ENCODE measurements at regions not wholly inside any gene's neighbourhood (a gene's known extent, or its start where the extent isn't known, plus 50 kb on each side); places are given as distances from the start of the nearest gene placed in this dataset.

GRCh38 chr2:123153041-123153440 is 872.0 kb upstream of the CNTNAP5 start:
- no peak for ATAC-seq
- intact Hi-C loops (cut with DNase I) = no loop called here
- Histone ChIP-seq H3K27me3 (no peaks in the 10 kb centered on the region), H3K4me3 (no peak overlapping the region), H3K36me3 (no peaks in the 10 kb centered on the region), H3K4me1 (no peaks in the 10 kb centered on the region), H3K27ac (no peak overlapping the region), H3K9me3 (no peaks in the 10 kb centered on the region)
- TF ChIP-seq CTCF (IDR thresholded peaks at IDR 0.05) = no peak
- DNase-seq = no peak
- FAIRE-seq = no peak
- 13 to 35% methylated on average over 1 of the region's 1 CpG for WGBS, 2 donors

DNA sequence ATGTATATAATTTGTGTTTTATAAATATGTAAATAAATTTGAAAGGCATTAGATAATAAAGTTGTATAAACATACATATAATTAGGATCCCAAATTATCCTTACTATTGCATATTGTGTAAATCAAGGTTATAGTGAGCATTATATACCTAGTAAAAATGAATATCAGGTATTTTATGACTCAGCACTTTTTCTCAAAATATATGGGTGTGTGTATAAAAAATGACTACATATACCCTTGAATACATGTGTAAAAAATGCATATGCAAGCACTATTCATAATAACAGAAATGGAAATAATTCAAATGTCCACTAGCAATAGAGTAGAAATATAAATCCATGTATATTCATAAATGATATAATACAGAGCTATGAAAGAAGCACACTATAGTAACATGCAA is 870.9 kb upstream of the CNTNAP5 start:
- no peak overlapping the region for H3K4me3 ChIP-seq
- no peak for ATAC-seq
- no peaks in the 10 kb centered on the region for H3K27me3 ChIP-seq
- no peaks in the 10 kb centered on the region for H3K4me1 ChIP-seq
- no peak overlapping the region for H3K27ac ChIP-seq
- no peaks in the 10 kb centered on the region for H3K9me3 ChIP-seq
- no peak for DNase-seq
- no peak for FAIRE-seq
- no peaks in the 10 kb centered on the region for H3K36me3 ChIP-seq
- no peak for TF ChIP-seq CTCF (IDR thresholded peaks at IDR 0.05)
- intact Hi-C loops (cut with DNase I) = no loop called here

DNA sequence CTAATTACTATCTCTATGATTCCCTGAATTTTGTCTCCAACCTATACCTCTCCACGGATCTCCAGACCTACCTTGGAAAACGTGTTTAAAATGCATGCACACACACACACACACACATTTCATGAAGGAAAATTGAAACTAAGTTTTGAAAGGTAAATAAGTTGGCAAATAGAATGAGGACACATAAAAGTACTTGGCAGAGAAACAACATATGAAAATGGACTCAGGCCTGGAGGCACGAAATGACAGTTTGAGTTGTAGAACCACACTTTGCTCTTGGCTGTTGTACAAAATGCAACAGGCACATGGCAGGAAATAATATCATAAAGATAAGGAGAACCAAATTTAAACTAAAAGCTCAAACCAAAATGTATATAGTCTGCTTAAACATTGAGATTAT is 868.1 kb upstream of the CNTNAP5 start:
- FAIRE-seq (no peak), DNase-seq (no peak), ATAC-seq (no peak)
- Histone ChIP-seq H3K27me3 (no peaks in the 10 kb centered on the region), H3K36me3 (no peaks in the 10 kb centered on the region), H3K4me1 (no peaks in the 10 kb centered on the region), H3K4me3 (no peak overlapping the region), H3K27ac (no peak overlapping the region), H3K9me3 (no peaks in the 10 kb centered on the region)
- intact Hi-C loops (cut with DNase I) = no loop called here
- 33 to 61% methylated on average over 3 of the region's 3 CpGs for WGBS, 2 donors
- no peak for TF ChIP-seq CTCF (IDR thresholded peaks at IDR 0.05)

DNA sequence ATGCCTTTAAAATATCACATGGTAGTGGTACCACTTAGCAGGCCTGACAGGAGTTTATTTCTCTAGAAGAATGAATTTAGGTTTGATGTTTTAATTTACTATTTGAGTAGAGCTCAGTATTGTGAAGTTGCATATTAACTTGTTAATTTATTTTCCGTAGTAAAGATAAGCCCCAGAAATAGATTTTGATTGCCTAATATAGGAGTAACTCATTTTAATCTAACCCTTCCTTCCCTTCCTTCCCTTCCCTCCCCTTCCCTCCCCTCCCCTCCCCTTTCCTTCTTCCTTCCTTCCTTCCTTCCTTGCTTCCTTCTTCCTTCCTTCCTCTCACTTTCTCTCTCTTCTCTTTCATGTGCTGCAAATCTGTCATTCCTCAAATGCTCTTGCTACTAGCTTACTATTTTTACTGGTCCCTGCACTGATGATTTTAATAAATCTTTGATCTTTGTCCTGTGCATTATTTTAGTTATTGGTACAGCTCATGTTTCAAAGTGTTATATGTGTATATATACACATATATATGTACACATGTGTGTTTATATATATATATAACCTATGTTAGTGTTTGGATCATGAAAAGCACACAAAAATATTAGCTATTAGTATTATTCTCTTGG is 862.6 kb upstream of the CNTNAP5 start:
- H3K27ac ChIP-seq = no peak overlapping the region
- TF ChIP-seq CTCF (IDR thresholded peaks at IDR 0.05) = no peak

DNA sequence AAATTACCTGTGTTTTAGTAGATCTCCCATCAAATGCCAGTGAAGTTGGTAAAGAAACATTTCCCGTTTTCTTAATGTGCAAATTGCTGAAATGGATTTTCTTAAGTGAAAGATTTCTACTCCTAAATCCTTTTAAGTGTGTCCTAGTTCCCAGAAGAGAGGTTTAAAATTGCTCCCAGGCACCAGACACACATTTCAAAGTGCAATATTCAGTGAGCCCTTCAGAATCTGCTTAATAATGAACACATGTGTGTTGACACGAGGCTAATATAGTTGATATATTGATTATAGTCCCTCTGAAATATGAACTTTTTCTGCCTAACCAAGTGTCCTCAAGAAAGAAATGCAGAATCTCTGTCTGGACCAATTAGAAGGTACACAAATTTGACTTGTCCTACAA is 861.7 kb upstream of the CNTNAP5 start:
- Histone ChIP-seq H3K27ac (no peak overlapping the region), H3K27me3 (no peaks in the 10 kb centered on the region), H3K36me3 (no peaks in the 10 kb centered on the region), H3K4me3 (no peak overlapping the region), H3K4me1 (no peaks in the 10 kb centered on the region), H3K9me3 (no peaks in the 10 kb centered on the region)
- no peak for DNase-seq
- intact Hi-C loops (cut with DNase I) = no loop called here
- no peak for TF ChIP-seq CTCF (IDR thresholded peaks at IDR 0.05)
- WGBS, 2 donors = 17 to 30% methylated on average over 2 of the region's 2 CpGs
- FAIRE-seq = no peak
- ATAC-seq = no peak

More for the DNA sequence above, 862.6 kb upstream of the CNTNAP5 start:
- H3K27me3 ChIP-seq = no peaks in the 10 kb centered on the region
- no peaks in the 10 kb centered on the region for H3K9me3 ChIP-seq
- 22 to 23% methylated on average over 1 of the region's 1 CpG for WGBS, 2 donors
- H3K4me3 ChIP-seq = no peak overlapping the region
- ATAC-seq (no peak), FAIRE-seq (no peak), DNase-seq (no peak)
- no peaks in the 10 kb centered on the region for H3K36me3 ChIP-seq
- intact Hi-C loops (cut with DNase I) = no loop called here
- no peaks in the 10 kb centered on the region for H3K4me1 ChIP-seq
